Activated CD8-positive, alpha-beta T cell treated with anti-CD3 and anti-CD28 coated beads for 36 hours (primary cell): ENCODE measurements at regions not wholly inside any gene's neighbourhood (a gene's known extent, or its start where the extent isn't known, plus 50 kb on each side); places are given as distances from the start of the nearest gene placed in this dataset.

Experiments
- ATAC-seq: fragments of 200-7000 bp; cut with Tn5 transposase; one replicate; pipeline ENCODE4 v1.10.0; 2021; ENCODE audit warnings: mild to moderate bottlenecking, moderate library complexity
- CTCF ChIA-PET: fragments of 350-600 bp; sonication (Branson Sonifier 250); formaldehyde crosslinking; loops from one replicate; lab custom pipeline; 2021; ENCODE audit warnings: antibody characterized with exemption; lab: Charles Lee
- POLR2A ChIA-PET: fragments of 350-600 bp; sonication (Branson Sonifier 250); formaldehyde crosslinking; loops from one replicate; lab custom pipeline; 2021; ENCODE audit warnings: antibody characterized with exemption; lab: Charles Lee
- DNase-seq: peaks from one replicate; pipeline ENCODE4 v3.0.0-alpha.2; 2020
- H3K27ac Mint-ChIP-seq: one replicate; pipeline ENCODE4 v1.8.0; 2021; ENCODE audit warnings: mild to moderate bottlenecking, mixed read lengths
- H3K27me3 Mint-ChIP-seq: one replicate; pipeline ENCODE4 v1.8.0; 2021; ENCODE audit warnings: mixed read lengths
- H3K36me3 Mint-ChIP-seq: one replicate; pipeline ENCODE4 v1.8.0; 2021; ENCODE audit warnings: low read depth, mixed read lengths
- H3K4me1 Mint-ChIP-seq: one replicate; pipeline ENCODE4 v1.8.0; 2021; ENCODE audit warnings: low read depth, mixed read lengths
- H3K4me3 Mint-ChIP-seq: one replicate; pipeline ENCODE4 v1.8.0; 2021; ENCODE audit warnings: mild to moderate bottlenecking, moderate library complexity, mixed read lengths
- H3K9me3 Mint-ChIP-seq: one replicate; pipeline ENCODE4 v1.8.0; 2021; ENCODE audit warnings: mixed read lengths
- CTCF ChIP-seq: fragments of 200-600 bp; IDR thresholded peaks from one replicate; pipeline ENCODE4 v1.8.0; 2022; ENCODE audit warnings: antibody characterized with exemption, mild to moderate bottlenecking
- intact Hi-C: fragments of 100-400 bp; cut with micrococcal nuclease; formaldehyde crosslinking; loops from one replicate; pipeline ENCODE4 v1.10.0; 2022

GRCh38 chr1:30255111-30255724 lies 468.2 kb downstream of the MATN1 start:
- Mint-ChIP-seq H3K9me3 (no peaks in the 10 kb centered on the region), H3K27ac (no peak overlapping the region), H3K36me3 (no peaks in the 10 kb centered on the region), H3K27me3 (peaks cover 8% of the 10 kb centered on the region), H3K4me1 (no peaks in the 10 kb centered on the region), H3K4me3 (no peak overlapping the region)
- no peak for TF ChIP-seq CTCF
- ChIA-PET POLR2A (no interaction called here), CTCF (no interaction called here)
- intact Hi-C loops: no loop called here
- ATAC-seq: no peak
- DNase-seq: no peak

GRCh38 chr1:30253807-30254440 lies 469.5 kb downstream of the MATN1 start:
- no peak for TF ChIP-seq CTCF
- DNase-seq (no peak), ATAC-seq (no peak)
- ChIA-PET POLR2A (no interaction called here), CTCF (no interaction called here)
- no peaks in the 10 kb centered on the region for H3K9me3 Mint-ChIP-seq
- H3K36me3 Mint-ChIP-seq: no peaks in the 10 kb centered on the region
- no peaks in the 10 kb centered on the region for H3K4me1 Mint-ChIP-seq
- H3K27me3 Mint-ChIP-seq: peaks cover 8% of the 10 kb centered on the region
- H3K27ac Mint-ChIP-seq: no peak overlapping the region
- no peak overlapping the region for H3K4me3 Mint-ChIP-seq
- intact Hi-C loops: no loop called here

- Mint-ChIP-seq H3K27ac (no peak overlapping the region), H3K4me3 (no peak overlapping the region), H3K9me3 (no peaks in the 10 kb centered on the region), H3K4me1 (no peaks in the 10 kb centered on the region), H3K36me3 (no peaks in the 10 kb centered on the region), H3K27me3 (peaks cover 3% of the 10 kb centered on the region)
- TF ChIP-seq CTCF: no peak
- intact Hi-C loops: no loop called here
- ATAC-seq (no peak), DNase-seq (no peak)
- CTCF ChIA-PET: no interaction called here
- POLR2A ChIA-PET: no interaction called here
Observed at GRCh38 chr1:30253361-30253760, 470.0 kb downstream of the MATN1 start.

- Mint-ChIP-seq H3K4me3 (no peak overlapping the region), H3K4me1 (no peaks in the 10 kb centered on the region), H3K36me3 (no peaks in the 10 kb centered on the region), H3K27me3 (peaks cover 1% of the 10 kb centered on the region), H3K9me3 (no peaks in the 10 kb centered on the region), H3K27ac (no peak overlapping the region)
- DNase-seq (no peak), ATAC-seq (no peak)
- CTCF ChIA-PET: interaction anchor here (0.8 kb wide), 1 partner anchor 19 kb away, joined by 3 read pairs; no protein-coding TSS in a partner anchor
- POLR2A ChIA-PET: no interaction called here
- intact Hi-C loops: no loop called here
- TF ChIP-seq CTCF: no peak
Observed at GRCh38 chr1:30250984-30251850, 472.2 kb downstream of the MATN1 start.
